Osteoblast (primary cell): ENCODE measurements at regions not wholly inside any gene's neighbourhood (a gene's known extent, or its start where the extent isn't known, plus 50 kb on each side); places are given as distances from the start of the nearest gene placed in this dataset.

Experiments used
- DNase-seq: peaks from one replicate; pipeline ENCODE4 v3.0.0; 2011; ENCODE audit warnings: low spot score, mixed read lengths; ENCODE audit not compliant: insufficient read length; ENCODE audit errors: missing footprints
- H2AFZ ChIP-seq: 2 replicates; pipeline ENCODE4 v1.6.0; 2011; ENCODE audit warnings: mild to moderate bottlenecking, low read length
- H3K27ac ChIP-seq: 2 replicates; pipeline ENCODE4 v1.5.1; 2011; ENCODE audit warnings: mild to moderate bottlenecking, low read depth, low read length, moderate library complexity
- H3K27me3 ChIP-seq: 2 replicates; pipeline ENCODE4 v1.6.0; 2012; ENCODE audit warnings: mild to moderate bottlenecking, control low read depth, inconsistent platforms, low read length, moderate library complexity; ENCODE audit not compliant: insufficient read depth
- H3K36me3 ChIP-seq: 2 replicates; pipeline ENCODE4 v1.5.1; 2011; ENCODE audit warnings: mild to moderate bottlenecking, low read length, control low read depth, moderate library complexity; ENCODE audit not compliant: insufficient read depth
- H3K4me1 ChIP-seq: 2 replicates; pipeline ENCODE4 v1.5.1; 2011; ENCODE audit warnings: mild to moderate bottlenecking, low read length, control low read depth, moderate library complexity; ENCODE audit not compliant: insufficient read depth
- H3K4me2 ChIP-seq: 2 replicates; pipeline ENCODE4 v1.6.0; 2011; ENCODE audit warnings: mild to moderate bottlenecking, low read length; ENCODE audit not compliant: insufficient read depth
- H3K4me3 ChIP-seq: fragments of 200-600 bp; sonication (generic); 3 replicates; pipeline ENCODE4 v1.5.1; 2012; ENCODE audit warnings: mild to moderate bottlenecking, low read length, inconsistent platforms; ENCODE audit not compliant: insufficient read depth
- H3K79me2 ChIP-seq: 2 replicates; pipeline ENCODE4 v1.6.0; 2012; ENCODE audit warnings: mild to moderate bottlenecking, low read length, control low read depth, inconsistent platforms; ENCODE audit not compliant: insufficient read depth
- H3K9me3 ChIP-seq: 2 replicates; pipeline ENCODE4 v1.5.1; 2011; ENCODE audit warnings: low read depth, low read length, control low read depth
- H4K20me1 ChIP-seq: 2 replicates; pipeline ENCODE4 v1.6.0; 2012; ENCODE audit warnings: mild to moderate bottlenecking, low read length, control low read depth; ENCODE audit not compliant: insufficient read depth
- TF ChIP-seq, protein P1 (sequence below): IDR thresholded peaks from 2 replicates; pipeline ENCODE4 v1.5.1; 2011; ENCODE audit warnings: mild to moderate bottlenecking, low read depth, low read length, moderate library complexity; ENCODE audit errors: extremely low read depth

- H3K79me2 ChIP-seq, result no peaks in the 10 kb centered on the region
- no peak for DNase-seq
- no peaks in the 10 kb centered on the region for H3K27me3 ChIP-seq
- no peak overlapping the region for H3K4me3 ChIP-seq
- no peaks in the 10 kb centered on the region for H3K36me3 ChIP-seq
- H3K4me1 ChIP-seq, result peaks cover 5% of the 10 kb centered on the region
- H2AFZ ChIP-seq, result peak overlapping the region; percentile 44
- TF ChIP-seq, protein P1, sequence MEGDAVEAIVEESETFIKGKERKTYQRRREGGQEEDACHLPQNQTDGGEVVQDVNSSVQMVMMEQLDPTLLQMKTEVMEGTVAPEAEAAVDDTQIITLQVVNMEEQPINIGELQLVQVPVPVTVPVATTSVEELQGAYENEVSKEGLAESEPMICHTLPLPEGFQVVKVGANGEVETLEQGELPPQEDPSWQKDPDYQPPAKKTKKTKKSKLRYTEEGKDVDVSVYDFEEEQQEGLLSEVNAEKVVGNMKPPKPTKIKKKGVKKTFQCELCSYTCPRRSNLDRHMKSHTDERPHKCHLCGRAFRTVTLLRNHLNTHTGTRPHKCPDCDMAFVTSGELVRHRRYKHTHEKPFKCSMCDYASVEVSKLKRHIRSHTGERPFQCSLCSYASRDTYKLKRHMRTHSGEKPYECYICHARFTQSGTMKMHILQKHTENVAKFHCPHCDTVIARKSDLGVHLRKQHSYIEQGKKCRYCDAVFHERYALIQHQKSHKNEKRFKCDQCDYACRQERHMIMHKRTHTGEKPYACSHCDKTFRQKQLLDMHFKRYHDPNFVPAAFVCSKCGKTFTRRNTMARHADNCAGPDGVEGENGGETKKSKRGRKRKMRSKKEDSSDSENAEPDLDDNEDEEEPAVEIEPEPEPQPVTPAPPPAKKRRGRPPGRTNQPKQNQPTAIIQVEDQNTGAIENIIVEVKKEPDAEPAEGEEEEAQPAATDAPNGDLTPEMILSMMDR, result no peak
- H3K27ac ChIP-seq, result peak overlapping the region; percentile 56
- H4K20me1 ChIP-seq, result no peaks in the 10 kb centered on the region
- H3K4me2 ChIP-seq, result no peak overlapping the region
- no peaks in the 10 kb centered on the region for H3K9me3 ChIP-seq
These were observed 249.3 kb upstream of the KCND2 start for GRCh38 chr7:120023494-120024167.

DNA sequence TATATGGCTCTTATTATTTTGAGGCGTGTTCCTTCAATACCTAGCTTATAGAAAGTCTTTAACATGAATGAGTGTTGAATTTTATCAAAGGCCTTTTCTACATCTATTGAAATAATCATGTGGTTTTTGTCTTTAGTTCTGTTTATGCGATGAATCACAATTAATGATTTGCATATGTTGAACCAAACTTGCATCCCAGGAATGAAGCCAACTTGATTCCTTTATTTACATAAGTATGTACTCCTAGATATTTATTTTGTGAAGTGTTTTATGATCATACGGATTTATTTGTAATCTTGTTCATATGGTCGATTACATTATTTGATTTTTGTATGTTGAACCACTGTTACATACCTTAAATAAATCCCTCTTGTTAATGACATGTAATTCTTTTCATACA is 244.3 kb upstream of the KCND2 start:
- Histone ChIP-seq H3K9me3 (peaks cover 2% of the 10 kb centered on the region), H4K20me1 (no peaks in the 10 kb centered on the region), H3K4me3 (no peak overlapping the region), H3K36me3 (no peaks in the 10 kb centered on the region), H3K27me3 (no peaks in the 10 kb centered on the region), H3K27ac (no peak overlapping the region), H2AFZ (no peak overlapping the region), H3K4me1 (no peaks in the 10 kb centered on the region), H3K4me2 (no peak overlapping the region), H3K79me2 (no peaks in the 10 kb centered on the region)
- TF ChIP-seq, protein P1, result no peak
- no peak for DNase-seq

GRCh38 chr7:120030876-120031275 is 242.1 kb upstream of the KCND2 start:
- H3K27me3 ChIP-seq, result no peaks in the 10 kb centered on the region
- H3K9me3 ChIP-seq, result peaks cover 2% of the 10 kb centered on the region
- H4K20me1 ChIP-seq, result no peaks in the 10 kb centered on the region
- H3K79me2 ChIP-seq, result no peaks in the 10 kb centered on the region
- H3K4me1 ChIP-seq, result no peaks in the 10 kb centered on the region
- no peak overlapping the region for H3K27ac ChIP-seq
- H3K4me2 ChIP-seq, result no peak overlapping the region
- H3K36me3 ChIP-seq, result no peaks in the 10 kb centered on the region
- no peak overlapping the region for H3K4me3 ChIP-seq
- no peak for DNase-seq
- TF ChIP-seq, protein P1, result no peak
- no peak overlapping the region for H2AFZ ChIP-seq

DNA sequence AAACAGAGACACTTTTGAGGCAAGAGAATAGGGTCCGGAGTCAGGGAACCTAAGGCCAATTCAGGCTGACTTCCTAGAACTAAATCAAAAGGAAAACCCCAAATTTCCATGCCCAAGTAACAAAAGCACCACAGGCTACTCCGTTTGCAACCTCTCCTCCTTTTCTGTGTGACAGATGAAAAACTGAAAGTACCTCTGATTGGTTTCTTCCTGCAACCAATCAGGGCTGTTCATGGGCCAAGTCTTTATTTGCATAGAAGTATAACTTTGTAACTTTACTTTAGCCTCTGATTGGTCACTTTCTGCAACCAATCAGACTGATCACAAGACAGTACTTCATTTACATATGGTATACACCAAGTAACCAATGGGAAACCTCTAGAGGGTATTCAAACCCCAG is 239.9 kb upstream of the KCND2 start:
- no peaks in the 10 kb centered on the region for H3K4me1 ChIP-seq
- no peaks in the 10 kb centered on the region for H3K27me3 ChIP-seq
- peaks cover 2% of the 10 kb centered on the region for H3K9me3 ChIP-seq
- no peak for DNase-seq
- H3K4me2 ChIP-seq, result peak overlapping the region; percentile 45
- peak overlapping the region; percentile 87 for H2AFZ ChIP-seq
- H4K20me1 ChIP-seq, result no peaks in the 10 kb centered on the region
- TF ChIP-seq, protein P1, result no peak
- peak overlapping the region; percentile 28 for H3K4me3 ChIP-seq
- no peaks in the 10 kb centered on the region for H3K36me3 ChIP-seq
- H3K27ac ChIP-seq, result no peak overlapping the region
- H3K79me2 ChIP-seq, result no peaks in the 10 kb centered on the region
